Lower leg skin (tissue), 4 donors: ENCODE measurements at regions not wholly inside any gene's neighbourhood (a gene's known extent, or its start where the extent isn't known, plus 50 kb on each side); places are given as distances from the start of the nearest gene placed in this dataset.

ENCODE experiments used
- DNase-seq, 2 donors: peaks; one replicate each; pipeline ENCODE4 v3.0.0-alpha.2; 2019; ENCODE audit warnings: low spot score in 2 of 2
- H3K4me3 ChIP-seq: fragments of 200-600 bp; sonication (generic); 2 replicates; pipeline ENCODE4 v1.5.1; 2017; ENCODE audit warnings: mild to moderate bottlenecking, low read depth; ENCODE audit not compliant: poor library complexity, severe bottlenecking
- CTCF ChIP-seq, 3 donors: fragments of 450-650 bp; IDR thresholded peaks; one replicate each; pipeline ENCODE4 v1.5.1; 2016; ENCODE audit warnings: antibody characterized with exemption in 3 of 3, mild to moderate bottlenecking in 3 of 3, moderate library complexity in 2 of 3
- POLR2A ChIP-seq, 2 donors: fragments of 450-650 bp; IDR thresholded peaks; one replicate each; pipeline ENCODE4 v1.6.1; 2016 to 2017; ENCODE audit warnings: antibody characterized with exemption in 2 of 2, mild to moderate bottlenecking in 1 of 2, moderate library complexity in 1 of 2
- WGBS, 2 donors: methylation state at CpG; one replicate each; pipeline ENCODE4 v1.1.5; 2018; 5-methylcytosine and 5-hydroxymethylcytosine counted together
- intact Hi-C: fragments of 100-400 bp; cut with DNase I; formaldehyde crosslinking; loops from one replicate; pipeline ENCODE4 v1.15.0; 2023; ENCODE audit warnings: low total_unique reads

- intact Hi-C loops = no loop called here
- TF ChIP-seq POLR2A (IDR thresholded peaks at IDR 0.05) (no peak), CTCF (IDR thresholded peaks at IDR 0.05) (no peak)
- no peak for DNase-seq
- H3K4me3 ChIP-seq = no peak overlapping the region
- WGBS, 2 donors = 62 to 93% methylated on average over 3 of the region's 3 CpGs
Measured at GRCh38 chr4:148951346-148951745, 509.1 kb upstream of the NR3C2 start.

GRCh38 chr4:148946271-148946670 is 504.1 kb upstream of the NR3C2 start:
- H3K4me3 ChIP-seq = no peak overlapping the region
- intact Hi-C loops = no loop called here
- no peak for DNase-seq
- WGBS, 2 donors = 70 to 80% methylated on average over 1 of the region's 1 CpG
- TF ChIP-seq POLR2A (IDR thresholded peaks at IDR 0.05) = no peak

GRCh38 chr4:148944839-148945219 is 502.6 kb upstream of the NR3C2 start:
- intact Hi-C loops = no loop called here
- TF ChIP-seq CTCF (IDR thresholded peaks at IDR 0.05) (no peak), POLR2A (IDR thresholded peaks at IDR 0.05) (no peak)
- DNase-seq = no peak

GRCh38 chr4:148944136-148944838 is 502.1 kb upstream of the NR3C2 start:
- 69 to 77% methylated on average over 10 of the region's 10 CpGs for WGBS, 2 donors
- intact Hi-C loops = no loop called here
- no peak overlapping the region for H3K4me3 ChIP-seq
- DNase-seq = no peak
- TF ChIP-seq POLR2A (IDR thresholded peaks at IDR 0.05) (no peak), CTCF (IDR thresholded peaks at IDR 0.05) (no peak)

More at GRCh38 chr4:148944839-148945219, 502.6 kb upstream of the NR3C2 start:
- no peak overlapping the region for H3K4me3 ChIP-seq

GRCh38 chr4:148934926-148935578 is 492.8 kb upstream of the NR3C2 start:
- intact Hi-C loops = no loop called here
- DNase-seq = no peak
- 49 to 77% methylated on average over 3 of the region's 3 CpGs for WGBS, 2 donors
- TF ChIP-seq CTCF (IDR thresholded peaks at IDR 0.05) (no peak), POLR2A (IDR thresholded peaks at IDR 0.05) (no peak)
- H3K4me3 ChIP-seq = no peak overlapping the region

- WGBS, 2 donors = 54 to 59% methylated on average over 3 of the region's 3 CpGs
- TF ChIP-seq POLR2A (IDR thresholded peaks at IDR 0.05) (no peak), CTCF (IDR thresholded peaks at IDR 0.05) (no peak)
- DNase-seq = peak in 1 of 2 donors; percentile 23
- H3K4me3 ChIP-seq = no peak overlapping the region
- intact Hi-C loops = no loop called here
Measured at GRCh38 chr4:148926276-148927260, 484.4 kb upstream of the NR3C2 start.
